HEK293T (cell line): ENCODE measurements at regions not wholly inside any gene's neighbourhood (a gene's known extent, or its start where the extent isn't known, plus 50 kb on each side); places are given as distances from the start of the nearest gene placed in this dataset.

Experiments
- CTCF ChIA-PET: fragments of 350-600 bp; formaldehyde crosslinking; extraction: SDS; loops from one replicate; lab custom pipeline; 2021; ENCODE audit warnings: antibody characterized with exemption, inconsistent platforms; lab: Yijun Ruan, JAX
- POLR2A ChIA-PET: fragments of 350-600 bp; formaldehyde crosslinking; extraction: SDS; loops from one replicate; lab custom pipeline; 2020; ENCODE audit warnings: antibody characterized with exemption, inconsistent platforms; lab: Yijun Ruan, JAX
- DNase-seq: peaks from one replicate; pipeline ENCODE4 v3.0.0; 2012; ENCODE audit warnings: mixed read lengths; ENCODE audit errors: extremely low spot score
- ARNT ChIP-seq: fragments of 450-650 bp; IDR thresholded peaks from 2 replicates; pipeline ENCODE4 v1.6.1; 2017; ENCODE audit warnings: mild to moderate bottlenecking
- BHLHE40 ChIP-seq: fragments of 450-650 bp; IDR thresholded peaks from 2 replicates; pipeline ENCODE4 v1.6.1; 2016; ENCODE audit warnings: mild to moderate bottlenecking, moderate library complexity, borderline replicate concordance
- CTBP1 ChIP-seq: fragments of 450-650 bp; IDR thresholded peaks from 2 replicates; pipeline ENCODE4 v1.6.1; 2016; ENCODE audit warnings: borderline replicate concordance
- ELF4 ChIP-seq: fragments of 450-650 bp; IDR thresholded peaks from 2 replicates; pipeline ENCODE4 v1.6.1; 2017; ENCODE audit warnings: antibody characterized with exemption
- FOXA1 ChIP-seq: fragments of 450-650 bp; IDR thresholded peaks from 2 replicates; pipeline ENCODE4 v1.6.1; 2016; ENCODE audit warnings: mild to moderate bottlenecking
- FOXK2 ChIP-seq: fragments of 450-650 bp; IDR thresholded peaks from 2 replicates; pipeline ENCODE4 v1.6.1; 2016; ENCODE audit warnings: mild to moderate bottlenecking
- FOXM1 ChIP-seq: fragments of 450-650 bp; IDR thresholded peaks from 2 replicates; pipeline ENCODE4 v1.6.1; 2017; ENCODE audit warnings: mild to moderate bottlenecking, borderline replicate concordance
- HDGF ChIP-seq: fragments of 450-650 bp; IDR thresholded peaks from 2 replicates; pipeline ENCODE4 v1.6.1; 2017; ENCODE audit warnings: antibody characterized with exemption, borderline replicate concordance
- L3MBTL2 ChIP-seq: fragments of 450-650 bp; conservative IDR thresholded peaks from 2 replicates; pipeline ENCODE4 v1.6.1; 2016; ENCODE audit warnings: mild to moderate bottlenecking
- LEF1 ChIP-seq: fragments of 450-650 bp; IDR thresholded peaks from 2 replicates; pipeline ENCODE4 v1.6.1; 2017; ENCODE audit warnings: mild to moderate bottlenecking, borderline replicate concordance
- NFRKB ChIP-seq: fragments of 450-650 bp; IDR thresholded peaks from 2 replicates; pipeline ENCODE4 v1.6.1; 2016; ENCODE audit warnings: mild to moderate bottlenecking, moderate library complexity
- PKNOX1 ChIP-seq: fragments of 450-650 bp; IDR thresholded peaks from 2 replicates; pipeline ENCODE4 v1.6.1; 2016
- SP1 ChIP-seq: fragments of 450-650 bp; IDR thresholded peaks from 2 replicates; pipeline ENCODE4 v1.6.1; 2017
- SUZ12 ChIP-seq: fragments of 450-650 bp; IDR thresholded peaks from 2 replicates; pipeline ENCODE4 v1.6.1; 2016; ENCODE audit warnings: mild to moderate bottlenecking
- TARDBP ChIP-seq: fragments of 450-650 bp; IDR thresholded peaks from 2 replicates; pipeline ENCODE4 v1.6.1; 2016
- ZNF384 ChIP-seq: fragments of 450-650 bp; IDR thresholded peaks from 2 replicates; pipeline ENCODE4 v1.6.1; 2016

- CTCF ChIA-PET = no interaction called here
- DNase-seq = no peak
- POLR2A ChIA-PET = no interaction called here
- TF ChIP-seq HDGF = no peak
- TF ChIP-seq LEF1 = no peak
- TF ChIP-seq ELF4 = no peak
- TF ChIP-seq SP1 = no peak
Observed at GRCh38 chr2:8086796-8087479, 594.9 kb upstream of the ID2 start.

GRCh38 chr2:8087480-8087840 lies 594.4 kb upstream of the ID2 start:
- CTCF ChIA-PET = no interaction called here
- POLR2A ChIA-PET = no interaction called here
- TF ChIP-seq FOXK2 (no peak), SP1 (no peak), PKNOX1 (no peak)
- no peak for DNase-seq

GRCh38 chr2:8088810-8089209 lies 593.0 kb upstream of the ID2 start:
- ChIA-PET CTCF (no interaction called here), POLR2A (no interaction called here)
- no peak for DNase-seq
- TF ChIP-seq TARDBP = no peak
- TF ChIP-seq HDGF = no peak
- no peak for TF ChIP-seq BHLHE40
- TF ChIP-seq FOXA1 = no peak
- no peak for TF ChIP-seq SP1
- TF ChIP-seq LEF1 = no peak
- no peak for TF ChIP-seq CTBP1
- TF ChIP-seq SUZ12 = no peak
- TF ChIP-seq ZNF384 = no peak
- no peak for TF ChIP-seq NFRKB
- no peak for TF ChIP-seq FOXM1
- TF ChIP-seq ELF4 = no peak
- no peak for TF ChIP-seq PKNOX1
- TF ChIP-seq ARNT = no peak
- TF ChIP-seq FOXK2 = no peak
- no peak for TF ChIP-seq L3MBTL2

GRCh38 chr2:8089596-8089995 lies 592.3 kb upstream of the ID2 start:
- no peak for DNase-seq
- TF ChIP-seq ZNF384 = no peak
- TF ChIP-seq NFRKB = no peak
- no peak for TF ChIP-seq FOXA1
- no peak for TF ChIP-seq CTBP1
- no peak for TF ChIP-seq L3MBTL2
- POLR2A ChIA-PET = no interaction called here
- CTCF ChIA-PET = no interaction called here

GRCh38 chr2:8090748-8091700 lies 590.8 kb upstream of the ID2 start:
- no peak for DNase-seq
- ChIA-PET POLR2A (no interaction called here), CTCF (no interaction called here)
- no peak for TF ChIP-seq PKNOX1
- no peak for TF ChIP-seq ELF4
- no peak for TF ChIP-seq SP1
- TF ChIP-seq SUZ12 = no peak
- no peak for TF ChIP-seq FOXM1
- no peak for TF ChIP-seq FOXK2
- TF ChIP-seq ARNT = no peak
- TF ChIP-seq TARDBP = no peak
- TF ChIP-seq CTBP1 = no peak
- TF ChIP-seq ZNF384 = no peak
- TF ChIP-seq HDGF = no peak
- no peak for TF ChIP-seq L3MBTL2
- TF ChIP-seq NFRKB = no peak
- TF ChIP-seq BHLHE40 = no peak
- TF ChIP-seq LEF1 = no peak

- POLR2A ChIA-PET = no interaction called here
- CTCF ChIA-PET = no interaction called here
- DNase-seq = no peak
- TF ChIP-seq ZNF384 = no peak
- no peak for TF ChIP-seq LEF1
- TF ChIP-seq ARNT = no peak
- no peak for TF ChIP-seq NFRKB
- no peak for TF ChIP-seq FOXK2
- TF ChIP-seq BHLHE40 = no peak
- TF ChIP-seq TARDBP = no peak
- no peak for TF ChIP-seq FOXM1
- TF ChIP-seq SP1 = no peak
- no peak for TF ChIP-seq FOXA1
Observed at GRCh38 chr2:8094526-8094925, 587.3 kb upstream of the ID2 start.
